Astrocyte (in vitro differentiated cells and primary cell): ENCODE measurements at regions not wholly inside any gene's neighbourhood (a gene's known extent, or its start where the extent isn't known, plus 50 kb on each side); places are given as distances from the start of the nearest gene placed in this dataset.

Source experiments
- DNase-seq: peaks from one replicate; pipeline ENCODE4 v3.0.0-alpha.2; 2010; ENCODE audit warnings: low read depth
- FAIRE-seq: peaks from 2 replicates; lab custom pipeline; 2011; peaks lifted over from hg19 to GRCh38; lab: Jason Lieb, UNC
- H2AFZ ChIP-seq: 2 replicates; pipeline ENCODE4 v1.6.0; 2012; ENCODE audit warnings: low read depth, low read length, inconsistent platforms
- H3K27ac ChIP-seq: 2 replicates; pipeline ENCODE4 v1.5.1; 2011; ENCODE audit warnings: low read depth, low read length, inconsistent platforms
- H3K27me3 ChIP-seq: 2 replicates; pipeline ENCODE4 v1.6.0; 2011; ENCODE audit warnings: low read length, inconsistent platforms; ENCODE audit not compliant: insufficient read depth
- H3K36me3 ChIP-seq: 2 replicates; pipeline ENCODE4 v1.5.1; 2011; ENCODE audit warnings: low read length, inconsistent platforms; ENCODE audit not compliant: insufficient read depth
- H3K4me1 ChIP-seq: 2 replicates; pipeline ENCODE4 v1.5.1; 2011; ENCODE audit warnings: low read length, inconsistent platforms; ENCODE audit not compliant: insufficient read depth
- H3K4me2 ChIP-seq: 2 replicates; pipeline ENCODE4 v1.6.0; 2012; ENCODE audit warnings: low read length, inconsistent platforms
- H3K4me3 ChIP-seq: 2 replicates; pipeline ENCODE4 v1.5.1; 2011; ENCODE audit warnings: low read depth, mild to moderate bottlenecking, low read length, inconsistent platforms; ENCODE audit not compliant: insufficient read depth
- H3K79me2 ChIP-seq: 2 replicates; pipeline ENCODE4 v1.6.0; 2012; ENCODE audit warnings: mild to moderate bottlenecking, low read length, inconsistent platforms; ENCODE audit not compliant: insufficient read depth
- H3K9ac ChIP-seq: 2 replicates; pipeline ENCODE4 v1.6.0; 2012; ENCODE audit warnings: mild to moderate bottlenecking, low read length, inconsistent platforms
- H3K9me3 ChIP-seq: 2 replicates; pipeline ENCODE4 v1.5.1; 2012; ENCODE audit warnings: low read depth, mild to moderate bottlenecking, low read length, inconsistent platforms; ENCODE audit not compliant: insufficient read depth
- H4K20me1 ChIP-seq: 2 replicates; pipeline ENCODE4 v1.6.0; 2012; ENCODE audit warnings: low read length, inconsistent platforms; ENCODE audit not compliant: insufficient read depth
- H3K27ac Mint-ChIP-seq: one replicate; pipeline ENCODE4 v1.8.0; 2021; ENCODE audit warnings: mild to moderate bottlenecking, mixed read lengths; ENCODE audit not compliant: unreplicated experiment
- H3K27me3 Mint-ChIP-seq: one replicate; pipeline ENCODE4 v1.8.0; 2021; ENCODE audit warnings: low read depth, mixed read lengths; ENCODE audit not compliant: unreplicated experiment
- H3K36me3 Mint-ChIP-seq: one replicate; pipeline ENCODE4 v1.8.0; 2021; ENCODE audit warnings: low read depth, mixed read lengths; ENCODE audit not compliant: unreplicated experiment
- H3K4me1 Mint-ChIP-seq: one replicate; pipeline ENCODE4 v1.8.0; 2021; ENCODE audit warnings: low read depth, mixed read lengths; ENCODE audit not compliant: unreplicated experiment
- H3K4me3 Mint-ChIP-seq: one replicate; pipeline ENCODE4 v1.8.0; 2021; ENCODE audit warnings: mild to moderate bottlenecking, moderate library complexity, mixed read lengths; ENCODE audit not compliant: unreplicated experiment
- H3K9me3 Mint-ChIP-seq: one replicate; pipeline ENCODE4 v1.8.0; 2021; ENCODE audit warnings: mild to moderate bottlenecking, mixed read lengths; ENCODE audit not compliant: unreplicated experiment
- EZH2 ChIP-seq: IDR thresholded peaks from 2 replicates; pipeline ENCODE4 v1.6.1; 2012; ENCODE audit warnings: mild to moderate bottlenecking, low read length, inconsistent platforms; ENCODE audit not compliant: insufficient read depth
- TF ChIP-seq, protein P1 (sequence below): IDR thresholded peaks from 2 replicates; pipeline ENCODE4 v1.5.1; 2011; ENCODE audit warnings: low read depth, mild to moderate bottlenecking, inconsistent platforms, low read length, moderate library complexity; ENCODE audit not compliant: insufficient read depth

DNA sequence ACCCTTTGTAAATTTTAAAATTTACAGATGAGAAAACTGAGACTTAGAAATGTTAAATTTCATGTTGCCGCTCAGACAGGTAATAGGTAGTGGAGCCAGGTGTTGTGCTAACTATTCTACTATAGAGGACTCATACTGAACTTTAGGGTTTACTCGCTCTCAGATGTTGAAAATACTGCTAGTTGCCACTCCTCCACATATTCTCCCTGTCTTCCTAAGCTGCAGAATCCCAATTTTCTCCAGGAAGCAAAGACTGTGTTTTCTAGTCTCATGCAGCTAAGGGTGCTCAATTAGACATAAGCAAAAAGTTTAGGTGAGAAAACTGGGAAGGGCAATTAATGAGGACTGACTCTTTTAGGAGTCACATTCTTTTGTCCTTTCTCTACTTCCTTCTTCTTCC is 612.3 kb downstream of the KCNH5 start:
- H3K4me3 ChIP-seq, result no peak overlapping the region
- H3K27me3 Mint-ChIP-seq, result no peaks in the 10 kb centered on the region
- DNase-seq (no peak), FAIRE-seq (no peak)
- H2AFZ ChIP-seq, result no peak overlapping the region
- H3K4me2 ChIP-seq, result no peak overlapping the region
- H3K4me1 Mint-ChIP-seq, result peaks cover 6% of the 10 kb centered on the region
- peaks cover 3% of the 10 kb centered on the region for H3K36me3 Mint-ChIP-seq
- no peaks in the 10 kb centered on the region for H3K27me3 ChIP-seq
- no peak overlapping the region for H3K27ac ChIP-seq
- no peaks in the 10 kb centered on the region for H3K79me2 ChIP-seq
- H3K9me3 ChIP-seq, result peaks cover 10% of the 10 kb centered on the region
- no peak overlapping the region for H3K4me3 Mint-ChIP-seq
- H3K36me3 ChIP-seq, result no peaks in the 10 kb centered on the region
- TF ChIP-seq, protein P1, sequence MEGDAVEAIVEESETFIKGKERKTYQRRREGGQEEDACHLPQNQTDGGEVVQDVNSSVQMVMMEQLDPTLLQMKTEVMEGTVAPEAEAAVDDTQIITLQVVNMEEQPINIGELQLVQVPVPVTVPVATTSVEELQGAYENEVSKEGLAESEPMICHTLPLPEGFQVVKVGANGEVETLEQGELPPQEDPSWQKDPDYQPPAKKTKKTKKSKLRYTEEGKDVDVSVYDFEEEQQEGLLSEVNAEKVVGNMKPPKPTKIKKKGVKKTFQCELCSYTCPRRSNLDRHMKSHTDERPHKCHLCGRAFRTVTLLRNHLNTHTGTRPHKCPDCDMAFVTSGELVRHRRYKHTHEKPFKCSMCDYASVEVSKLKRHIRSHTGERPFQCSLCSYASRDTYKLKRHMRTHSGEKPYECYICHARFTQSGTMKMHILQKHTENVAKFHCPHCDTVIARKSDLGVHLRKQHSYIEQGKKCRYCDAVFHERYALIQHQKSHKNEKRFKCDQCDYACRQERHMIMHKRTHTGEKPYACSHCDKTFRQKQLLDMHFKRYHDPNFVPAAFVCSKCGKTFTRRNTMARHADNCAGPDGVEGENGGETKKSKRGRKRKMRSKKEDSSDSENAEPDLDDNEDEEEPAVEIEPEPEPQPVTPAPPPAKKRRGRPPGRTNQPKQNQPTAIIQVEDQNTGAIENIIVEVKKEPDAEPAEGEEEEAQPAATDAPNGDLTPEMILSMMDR, result no peak
- TF ChIP-seq EZH2, result no peak
- no peak overlapping the region for H3K9ac ChIP-seq
- H3K27ac Mint-ChIP-seq, result no peak overlapping the region
- peaks cover 6% of the 10 kb centered on the region for H3K4me1 ChIP-seq
- H3K9me3 Mint-ChIP-seq, result peaks cover 40% of the 10 kb centered on the region
- no peaks in the 10 kb centered on the region for H4K20me1 ChIP-seq

DNA sequence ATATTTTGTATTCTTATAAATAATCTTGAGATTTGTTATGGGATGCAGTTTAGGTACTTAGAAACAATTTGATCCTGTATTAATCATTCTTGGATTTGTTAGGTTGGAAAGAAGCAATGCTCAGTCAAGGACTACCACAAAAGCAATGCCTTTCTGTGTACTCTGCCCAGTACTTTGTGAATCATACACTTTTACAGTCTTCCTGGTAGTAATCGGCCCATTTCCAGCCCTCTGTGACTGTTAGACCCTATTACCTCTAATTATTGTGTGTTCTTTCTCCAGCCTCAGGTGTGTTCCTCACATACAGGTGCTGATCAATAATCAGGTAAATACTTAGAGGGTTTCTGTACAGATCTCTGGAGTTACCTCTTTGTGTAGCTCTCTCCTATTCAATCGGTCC is 609.0 kb downstream of the KCNH5 start:
- Histone ChIP-seq H3K4me2 (no peak overlapping the region), H4K20me1 (no peaks in the 10 kb centered on the region), H3K36me3 (no peaks in the 10 kb centered on the region), H2AFZ (no peak overlapping the region), H3K79me2 (no peaks in the 10 kb centered on the region), H3K4me3 (no peak overlapping the region), H3K27me3 (no peaks in the 10 kb centered on the region), H3K9me3 (peaks cover 16% of the 10 kb centered on the region), H3K27ac (no peak overlapping the region), H3K4me1 (no peaks in the 10 kb centered on the region), H3K9ac (no peak overlapping the region)
- Mint-ChIP-seq H3K36me3 (peaks cover 2% of the 10 kb centered on the region), H3K27ac (no peak overlapping the region), H3K9me3 (peaks cover 41% of the 10 kb centered on the region), H3K4me3 (no peak overlapping the region), H3K4me1 (no peaks in the 10 kb centered on the region), H3K27me3 (no peaks in the 10 kb centered on the region)
- DNase-seq (no peak), FAIRE-seq (no peak)
- no peak for TF ChIP-seq EZH2
- TF ChIP-seq, protein P1, result no peak

GRCh38 chr14:62439210-62439609 is 606.0 kb downstream of the KCNH5 start:
- TF ChIP-seq, protein P1, result no peak
- TF ChIP-seq EZH2, result no peak
- Histone ChIP-seq H3K27ac (no peak overlapping the region), H3K27me3 (no peaks in the 10 kb centered on the region), H4K20me1 (no peaks in the 10 kb centered on the region), H2AFZ (no peak overlapping the region), H3K36me3 (no peaks in the 10 kb centered on the region), H3K4me2 (no peak overlapping the region), H3K4me1 (peaks cover 5% of the 10 kb centered on the region), H3K4me3 (no peak overlapping the region), H3K79me2 (no peaks in the 10 kb centered on the region), H3K9me3 (peaks cover 12% of the 10 kb centered on the region), H3K9ac (no peak overlapping the region)
- FAIRE-seq (no peak), DNase-seq (no peak)
- no peak overlapping the region for H3K4me3 Mint-ChIP-seq
- no peak overlapping the region for H3K27ac Mint-ChIP-seq
- peaks cover 10% of the 10 kb centered on the region for H3K4me1 Mint-ChIP-seq
- no peaks in the 10 kb centered on the region for H3K36me3 Mint-ChIP-seq
- H3K27me3 Mint-ChIP-seq, result no peaks in the 10 kb centered on the region
- peaks cover 27% of the 10 kb centered on the region for H3K9me3 Mint-ChIP-seq
